ENCODE measurements at regions not wholly inside any gene's neighbourhood (a gene's known extent, or its start where the extent isn't known, plus 50 kb on each side); places are given as distances from the start of the nearest gene placed in this dataset.

DNA sequence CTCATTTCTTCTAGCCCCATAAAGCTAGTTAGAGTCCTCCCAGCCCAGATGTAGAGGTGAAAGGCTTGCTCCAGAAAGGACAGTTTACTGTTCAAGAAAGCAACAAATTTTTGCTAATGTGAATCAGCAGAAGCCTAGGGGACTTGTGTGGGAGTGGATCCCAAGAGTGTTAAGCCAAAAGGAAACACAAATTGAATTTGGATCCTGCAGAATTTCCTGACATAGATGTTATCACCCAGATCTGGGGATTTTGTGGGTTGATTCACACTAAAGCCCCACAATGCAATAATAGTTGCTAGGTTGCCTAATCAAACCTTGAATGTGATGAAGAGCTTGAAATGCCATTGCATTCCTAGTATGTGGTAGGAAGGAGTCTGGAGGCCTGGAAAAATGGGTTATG lies 135.2 kb upstream of the HS3ST3A1 start:
- TF ChIP-seq, protein P1, sequence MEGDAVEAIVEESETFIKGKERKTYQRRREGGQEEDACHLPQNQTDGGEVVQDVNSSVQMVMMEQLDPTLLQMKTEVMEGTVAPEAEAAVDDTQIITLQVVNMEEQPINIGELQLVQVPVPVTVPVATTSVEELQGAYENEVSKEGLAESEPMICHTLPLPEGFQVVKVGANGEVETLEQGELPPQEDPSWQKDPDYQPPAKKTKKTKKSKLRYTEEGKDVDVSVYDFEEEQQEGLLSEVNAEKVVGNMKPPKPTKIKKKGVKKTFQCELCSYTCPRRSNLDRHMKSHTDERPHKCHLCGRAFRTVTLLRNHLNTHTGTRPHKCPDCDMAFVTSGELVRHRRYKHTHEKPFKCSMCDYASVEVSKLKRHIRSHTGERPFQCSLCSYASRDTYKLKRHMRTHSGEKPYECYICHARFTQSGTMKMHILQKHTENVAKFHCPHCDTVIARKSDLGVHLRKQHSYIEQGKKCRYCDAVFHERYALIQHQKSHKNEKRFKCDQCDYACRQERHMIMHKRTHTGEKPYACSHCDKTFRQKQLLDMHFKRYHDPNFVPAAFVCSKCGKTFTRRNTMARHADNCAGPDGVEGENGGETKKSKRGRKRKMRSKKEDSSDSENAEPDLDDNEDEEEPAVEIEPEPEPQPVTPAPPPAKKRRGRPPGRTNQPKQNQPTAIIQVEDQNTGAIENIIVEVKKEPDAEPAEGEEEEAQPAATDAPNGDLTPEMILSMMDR (IDR thresholded peaks at IDR 0.05; ENCODE audit: low read length) = no peak
- TF ChIP-seq EZH2phosphoT487 (IDR thresholded peaks at IDR 0.05; ENCODE audit: low read length) (no peak), EZH2 (optimal IDR thresholded peaks at IDR 0.05; ENCODE audit: low read depth, low read length) (no peak)
